ENCODE measurements at regions not wholly inside any gene's neighbourhood (a gene's known extent, or its start where the extent isn't known, plus 50 kb on each side); places are given as distances from the start of the nearest gene placed in this dataset.

DNA sequence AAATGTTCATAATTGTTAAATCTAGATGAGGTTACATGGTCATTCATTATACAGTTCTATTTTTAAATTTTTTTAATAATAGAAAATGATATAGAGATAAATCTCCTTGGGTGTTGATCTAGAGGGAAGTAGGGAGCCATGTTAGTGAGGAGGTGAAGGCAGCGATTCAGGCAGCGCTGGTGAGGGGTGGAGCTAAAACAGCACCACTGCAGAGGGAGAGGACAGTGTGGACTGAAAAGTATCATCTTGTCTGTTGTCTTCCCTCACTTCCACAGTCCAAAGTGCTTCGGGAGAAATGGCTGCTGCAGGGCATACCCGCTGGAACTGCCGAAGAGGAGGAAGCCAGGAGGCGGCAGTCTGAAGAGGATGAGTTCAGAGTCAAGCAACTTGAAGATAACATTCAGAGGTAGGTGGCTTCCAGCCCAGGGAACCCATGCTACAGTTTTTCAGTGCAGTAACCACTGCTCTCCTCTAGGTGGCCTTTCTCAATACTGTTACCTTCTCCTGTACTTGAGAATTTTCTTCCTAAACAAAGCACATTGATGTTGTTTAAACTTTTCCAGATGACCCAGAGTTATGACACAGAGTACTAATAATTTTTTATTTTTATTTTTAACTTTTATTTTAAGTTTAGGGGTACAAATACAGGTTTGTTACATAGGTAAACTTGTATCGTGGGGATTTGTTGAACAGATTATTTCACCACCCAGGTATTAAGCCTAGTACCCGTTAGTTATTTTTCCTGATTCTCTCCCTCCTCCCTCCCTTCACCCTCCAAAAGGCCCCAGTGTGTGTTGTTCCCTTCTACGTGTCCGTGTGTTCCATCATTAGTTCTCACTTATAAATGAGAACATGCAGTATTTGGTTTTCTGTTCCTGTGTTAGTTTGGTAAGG, 100.5 kb downstream of the PALM2AKAP2 start:
- no peak for FAIRE-seq
- DNase-seq (ENCODE audit: insufficient read length, low spot score), result peak; percentile 57

DNA sequence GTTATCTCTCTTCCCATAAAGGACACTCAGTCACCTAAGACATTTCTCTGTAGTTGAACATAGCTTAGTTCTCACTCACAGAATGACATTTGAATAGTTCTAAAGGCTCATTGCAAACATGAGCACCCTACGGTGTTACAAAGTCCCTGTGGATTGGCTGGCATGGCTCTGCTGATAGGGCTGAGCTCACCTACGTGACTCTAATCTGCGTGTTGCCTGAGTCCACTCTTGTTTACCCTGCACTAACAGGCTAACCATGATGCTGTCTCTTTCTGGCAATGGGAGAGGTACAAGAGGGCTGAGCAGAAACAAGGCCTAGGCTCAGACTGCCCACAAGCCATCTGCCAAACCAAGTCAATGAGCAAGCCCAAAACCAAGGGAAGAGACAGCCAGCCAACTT, 103.6 kb downstream of the PALM2AKAP2 start:
- FAIRE-seq, result no peak

DNA sequence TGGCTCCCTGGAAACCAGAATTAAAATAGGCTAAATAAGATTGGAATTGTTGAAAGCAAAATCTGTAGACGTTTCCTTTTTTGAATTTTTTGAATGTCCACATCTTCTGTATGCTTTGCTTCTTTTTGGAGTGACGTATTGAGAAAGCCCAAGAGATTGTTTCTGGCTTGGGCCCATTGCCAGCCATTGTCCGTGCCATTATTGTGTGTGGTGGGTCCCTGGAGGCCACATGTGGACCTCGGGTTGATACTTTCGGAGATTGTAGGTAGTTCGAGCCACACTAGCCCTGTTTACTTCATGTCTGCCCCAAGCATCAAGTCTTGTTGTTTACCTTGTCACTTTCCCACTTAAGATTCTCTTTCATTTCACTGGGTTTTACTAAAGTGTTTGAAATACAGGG, 106.0 kb downstream of the PALM2AKAP2 start:
- no peak for DNase-seq (ENCODE audit: insufficient read length, low spot score)
- no peak for FAIRE-seq

More for the DNA sequence above, 103.6 kb downstream of the PALM2AKAP2 start:
- DNase-seq (ENCODE audit: insufficient read length, low spot score), result no peak

DNA sequence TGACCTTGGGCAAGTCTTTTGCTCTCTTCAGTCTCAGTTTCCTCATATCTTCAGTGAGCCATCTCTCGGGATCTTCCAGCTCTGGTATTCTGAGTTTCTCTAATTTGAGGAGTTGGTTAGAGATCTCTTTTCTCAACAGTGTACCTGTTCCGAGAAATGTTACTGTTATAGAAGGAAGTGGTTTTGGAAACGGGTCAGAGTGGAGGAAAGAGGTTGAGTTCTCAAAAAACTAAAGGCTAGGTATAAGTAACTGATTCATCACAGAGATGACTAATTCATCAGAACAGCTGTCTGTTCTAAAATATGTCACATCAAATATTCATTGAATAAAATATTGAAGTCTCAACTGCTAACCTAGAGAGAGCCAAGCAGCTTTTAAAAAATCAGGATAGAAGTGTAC, 106.6 kb downstream of the PALM2AKAP2 start:
- FAIRE-seq (no peak), DNase-seq (ENCODE audit: insufficient read length, low spot score) (no peak)

DNA sequence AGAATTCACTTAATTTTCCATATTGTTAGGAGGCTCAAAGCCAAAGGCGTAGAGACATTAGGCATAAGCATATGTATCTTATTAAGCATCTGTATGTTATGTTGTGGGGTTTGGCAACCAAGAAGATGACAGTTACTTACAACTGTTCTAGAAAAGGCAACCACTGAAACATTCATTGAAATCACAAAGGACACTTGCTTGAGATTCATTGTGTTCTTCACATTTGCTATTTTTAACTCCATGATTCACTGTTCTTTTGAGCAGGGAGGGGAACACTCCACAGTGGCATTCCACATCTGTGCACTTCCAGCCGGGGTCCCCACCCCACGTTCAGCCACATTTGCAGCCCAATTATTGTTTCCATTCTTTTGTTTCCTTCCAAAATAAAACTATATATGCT, 107.1 kb downstream of the PALM2AKAP2 start:
- no peak for FAIRE-seq
- DNase-seq (ENCODE audit: insufficient read length, low spot score), result no peak

DNA sequence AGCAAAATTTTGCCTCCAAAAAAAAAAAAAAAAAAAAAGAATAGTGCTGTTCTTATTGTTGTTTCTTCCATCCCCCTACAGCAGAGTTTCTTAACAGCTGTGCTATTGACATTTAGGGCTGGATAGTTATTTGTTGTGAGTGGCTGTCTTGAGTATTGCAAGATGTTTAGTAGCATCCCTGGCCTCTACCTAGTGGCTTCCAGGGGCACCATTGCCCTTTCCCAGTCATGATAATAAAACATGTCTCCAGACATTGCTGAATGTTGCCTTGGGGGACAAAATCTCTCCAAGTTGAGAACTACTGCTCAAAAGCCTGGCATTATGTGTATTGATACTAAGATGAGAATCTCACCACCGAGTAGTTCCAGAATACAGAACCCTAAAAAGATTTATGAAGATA, 108.7 kb downstream of the PALM2AKAP2 start:
- DNase-seq (ENCODE audit: insufficient read length, low spot score) (no peak), FAIRE-seq (no peak)

DNA sequence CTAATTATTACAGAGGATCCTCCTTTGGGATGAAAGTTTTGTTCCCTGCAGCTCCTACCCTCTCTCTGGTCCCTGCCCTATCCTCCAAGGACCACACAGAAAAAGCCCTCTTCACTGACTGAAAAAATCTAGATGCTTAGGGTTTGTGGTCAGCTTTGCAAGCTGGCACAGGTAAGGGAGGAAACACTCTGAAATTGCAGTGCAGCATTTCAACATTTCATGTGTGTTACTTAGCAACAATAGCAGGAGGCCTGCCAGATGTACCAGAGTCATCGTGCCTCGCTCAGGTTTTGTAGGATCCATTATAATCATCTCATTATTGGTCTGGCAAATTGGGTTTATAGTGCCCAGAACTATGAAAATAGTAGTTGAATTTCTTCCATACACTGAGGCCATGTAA, 109.5 kb downstream of the PALM2AKAP2 start:
- FAIRE-seq (no peak), DNase-seq (ENCODE audit: insufficient read length, low spot score) (no peak)

DNA sequence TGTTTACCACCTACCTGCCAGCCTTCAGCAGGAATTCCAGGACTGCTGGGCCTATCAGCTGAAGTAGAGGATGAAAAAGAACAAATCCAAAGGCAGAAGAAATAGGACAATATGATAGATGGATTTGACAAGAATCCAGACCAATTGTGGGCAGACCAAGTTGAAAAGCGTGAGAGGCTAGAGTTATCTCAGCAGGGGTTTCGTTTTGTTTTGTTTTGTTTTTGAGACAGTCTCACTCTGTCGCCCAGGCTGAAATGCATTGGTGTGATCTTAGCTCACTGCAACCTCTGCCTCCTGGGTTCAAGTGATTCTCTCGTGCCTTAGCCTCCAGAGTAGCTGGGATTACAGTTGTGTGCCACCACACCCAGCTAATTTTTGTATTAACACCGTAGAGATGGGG, 113.2 kb downstream of the PALM2AKAP2 start:
- no peak for FAIRE-seq
- no peak for DNase-seq (ENCODE audit: insufficient read length, low spot score)

DNA sequence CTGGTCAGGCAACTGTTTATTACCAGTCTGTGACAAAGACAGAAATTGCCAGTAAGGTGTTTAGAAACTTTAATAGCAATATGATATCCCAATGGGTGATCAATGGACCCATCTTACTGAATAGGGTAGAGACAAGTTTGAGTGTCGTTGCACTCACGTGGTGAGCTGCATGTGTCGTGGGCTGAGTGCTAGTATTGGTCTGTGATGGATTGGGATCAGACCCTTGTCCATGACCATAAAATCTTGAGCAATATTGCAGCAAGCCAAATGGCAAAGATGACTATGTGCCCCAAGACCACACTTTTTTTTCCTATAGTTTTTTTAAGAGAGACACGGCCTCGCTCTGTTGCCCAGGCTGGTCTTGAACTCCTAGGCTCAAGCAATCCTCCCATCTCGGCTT, 114.5 kb downstream of the PALM2AKAP2 start:
- DNase-seq (ENCODE audit: insufficient read length, low spot score), result no peak

DNA sequence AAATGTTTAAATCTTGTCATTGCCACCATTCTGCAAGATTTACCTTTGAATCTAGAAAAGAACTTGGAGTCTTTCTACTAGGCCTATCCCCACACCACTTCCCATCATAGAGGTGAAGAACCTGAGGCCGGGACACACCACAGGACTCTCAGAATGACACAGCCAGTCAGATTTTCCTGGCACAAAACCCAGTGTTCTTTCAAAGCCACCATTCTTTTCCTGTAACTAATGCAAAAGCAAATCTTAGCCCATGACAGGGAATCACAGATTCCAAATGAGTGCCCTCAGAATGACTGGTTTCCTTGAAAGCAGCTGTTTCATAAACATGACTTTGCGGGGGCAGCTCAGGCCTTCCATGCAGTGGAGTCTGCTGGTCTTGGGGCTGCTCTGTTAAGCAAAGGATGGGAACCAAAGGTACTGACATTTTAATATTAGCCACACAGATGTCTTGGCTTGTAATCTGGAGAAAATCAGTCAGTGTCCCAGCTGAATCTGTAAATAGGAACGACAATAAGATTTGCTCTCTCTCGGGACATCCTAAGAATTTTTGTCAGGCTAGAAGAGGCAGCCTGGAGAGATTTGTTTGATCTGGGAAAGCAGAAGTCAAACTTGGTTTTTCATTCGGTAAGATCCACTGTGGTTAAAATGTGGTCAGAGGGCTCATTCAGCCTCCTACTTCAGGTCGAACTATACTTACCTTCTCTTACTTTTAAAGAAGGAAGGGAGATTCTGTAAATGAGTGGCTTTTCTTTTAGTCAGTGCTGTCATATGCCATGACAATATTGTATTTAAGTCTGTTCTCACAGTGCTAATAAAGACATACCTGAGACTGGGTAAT, 115.1 kb downstream of the PALM2AKAP2 start:
- no peak for FAIRE-seq
- DNase-seq (ENCODE audit: insufficient read length, low spot score), result no peak

More for the DNA sequence above, 114.5 kb downstream of the PALM2AKAP2 start:
- FAIRE-seq, result no peak

DNA sequence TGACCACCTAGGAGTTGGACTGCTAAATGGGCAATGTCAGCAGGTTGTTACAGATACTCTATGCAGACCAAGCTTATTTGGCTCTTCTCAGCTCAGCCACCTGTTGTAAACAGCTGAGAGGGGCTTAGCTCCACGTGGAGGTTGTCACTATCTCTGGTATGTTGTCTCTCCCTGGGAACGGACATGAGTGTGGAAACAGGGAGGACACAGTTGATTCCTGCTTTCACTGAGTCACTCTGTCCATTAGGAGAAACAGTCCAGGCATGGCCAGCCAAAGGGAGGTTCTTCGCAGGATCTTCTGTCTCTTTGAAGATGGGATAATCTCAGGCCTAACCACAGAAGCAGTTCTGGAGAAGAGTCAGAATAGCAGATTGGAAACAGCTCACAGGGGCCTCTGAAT, 121.2 kb downstream of the PALM2AKAP2 start:
- no peak for FAIRE-seq
- no peak for DNase-seq (ENCODE audit: insufficient read length, low spot score)

DNA sequence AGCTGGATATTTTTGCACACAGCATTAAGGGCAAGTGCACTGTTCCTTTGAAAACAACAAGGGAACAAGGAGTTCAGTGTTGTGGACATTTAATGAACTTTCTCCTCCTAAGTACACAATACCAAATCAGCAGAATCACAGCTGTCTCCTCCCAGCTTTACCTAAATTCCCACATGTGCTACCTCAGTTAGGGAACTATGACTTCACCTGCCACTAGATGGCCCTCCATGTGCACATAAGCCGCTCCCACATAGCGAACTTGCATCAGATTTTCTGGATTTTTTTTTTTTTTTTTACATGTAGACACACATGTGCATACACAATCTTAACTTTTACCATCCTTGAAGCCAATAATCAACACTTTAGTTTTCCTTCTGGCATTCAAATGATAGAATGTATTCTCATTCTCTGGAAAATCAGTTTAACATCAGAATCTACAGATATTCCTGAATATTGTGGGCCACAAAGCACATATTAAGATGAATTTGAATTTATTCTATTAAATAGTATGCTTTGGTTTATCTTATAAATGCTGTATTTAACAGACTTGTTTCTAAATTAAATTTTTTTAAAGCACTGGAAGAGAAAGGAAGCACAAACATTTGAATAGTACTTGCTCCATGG, 123.6 kb downstream of the PALM2AKAP2 start:
- DNase-seq (ENCODE audit: insufficient read length, low spot score), result peak; percentile 64
- FAIRE-seq, result no peak

DNA sequence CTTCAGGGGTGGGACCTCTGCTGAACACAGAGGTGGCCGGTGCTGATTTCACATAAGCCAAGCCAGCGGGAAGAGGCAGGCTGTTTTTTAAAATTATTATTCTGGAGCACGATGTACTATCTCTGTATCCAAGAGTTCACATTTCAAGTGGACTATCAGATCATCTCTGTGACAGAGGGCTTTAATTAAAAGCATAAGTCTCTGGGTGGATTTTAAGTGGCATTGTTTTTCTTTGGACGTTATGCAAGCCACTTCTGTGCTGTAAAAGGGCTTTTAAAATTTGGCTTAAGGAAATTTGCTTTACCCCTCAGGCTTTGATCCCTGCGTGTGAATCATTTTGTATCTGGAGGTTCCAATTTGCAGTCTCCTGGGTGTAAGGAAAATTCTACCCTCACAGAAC, 124.7 kb downstream of the PALM2AKAP2 start:
- no peak for FAIRE-seq
- DNase-seq (ENCODE audit: insufficient read length, low spot score), result no peak

DNA sequence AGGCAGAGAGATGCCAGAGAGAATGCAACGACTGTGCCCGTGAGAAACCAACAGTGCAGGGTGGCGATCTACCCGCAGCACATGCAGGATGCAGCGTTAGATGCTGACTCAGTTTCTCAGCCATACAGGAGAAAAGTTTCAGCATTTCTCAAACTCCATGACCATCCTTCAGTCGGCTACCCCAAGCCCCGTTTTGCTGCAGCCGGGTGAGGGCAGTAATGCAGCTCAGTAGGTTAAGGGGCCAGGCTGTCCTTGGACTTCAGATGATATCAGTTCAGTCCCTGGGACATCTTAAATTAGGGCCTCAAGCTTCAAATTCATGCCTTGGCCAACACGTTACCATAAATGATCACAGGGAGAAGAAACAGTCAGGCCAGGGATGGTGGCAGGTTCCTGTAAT, 125.5 kb downstream of the PALM2AKAP2 start:
- no peak for FAIRE-seq
- no peak for DNase-seq (ENCODE audit: insufficient read length, low spot score)

DNA sequence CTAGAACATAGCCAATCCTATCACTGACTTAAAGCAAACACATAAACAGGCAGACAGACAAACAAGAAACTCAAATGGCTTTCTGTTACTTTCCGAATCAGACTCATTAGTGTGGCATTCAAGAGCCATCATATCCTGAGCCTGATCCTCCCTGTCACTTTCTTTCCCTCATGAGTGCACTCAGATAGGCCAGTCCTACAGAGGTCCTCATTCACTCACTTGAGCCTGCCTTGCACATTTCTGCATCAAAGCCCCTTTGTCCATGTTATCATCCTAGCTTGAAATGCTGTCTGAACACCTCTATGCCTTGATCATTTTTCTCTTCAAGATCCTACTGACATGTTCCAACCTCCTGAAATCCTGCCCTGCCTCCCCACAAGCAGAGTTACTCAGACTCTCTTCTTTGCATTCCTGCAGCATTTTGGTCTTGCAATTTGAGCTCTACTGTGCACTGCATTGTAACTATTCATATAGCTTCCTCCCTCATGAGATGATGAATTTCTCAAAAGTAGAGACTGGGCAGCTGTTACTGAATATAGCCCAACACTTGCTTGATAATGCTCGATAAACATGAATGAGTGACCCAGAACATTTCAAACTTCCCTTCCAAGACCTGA, 126.9 kb downstream of the PALM2AKAP2 start:
- DNase-seq (ENCODE audit: insufficient read length, low spot score), result peak; percentile 17
- no peak for FAIRE-seq

DNA sequence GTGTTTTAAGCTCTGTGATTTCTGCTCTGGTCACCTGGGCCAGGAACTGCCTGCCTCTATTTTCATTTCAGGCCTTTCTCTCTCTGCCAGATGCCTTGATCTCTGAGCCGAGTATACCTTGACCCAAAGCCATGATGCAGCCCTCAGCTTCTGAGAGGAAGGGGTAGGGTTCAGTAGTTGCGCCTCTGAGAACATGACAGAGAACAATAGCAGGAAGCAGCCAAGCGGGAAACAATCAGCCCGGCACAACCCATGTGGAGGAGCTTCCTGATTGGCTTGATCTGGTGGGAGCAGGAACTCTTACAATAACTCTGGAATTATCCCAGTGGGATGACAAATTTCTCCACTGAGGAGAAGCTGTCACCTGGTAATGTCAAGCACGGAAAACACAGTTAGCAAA, 127.4 kb downstream of the PALM2AKAP2 start:
- DNase-seq (ENCODE audit: insufficient read length, low spot score) (no peak), FAIRE-seq (no peak)

DNA sequence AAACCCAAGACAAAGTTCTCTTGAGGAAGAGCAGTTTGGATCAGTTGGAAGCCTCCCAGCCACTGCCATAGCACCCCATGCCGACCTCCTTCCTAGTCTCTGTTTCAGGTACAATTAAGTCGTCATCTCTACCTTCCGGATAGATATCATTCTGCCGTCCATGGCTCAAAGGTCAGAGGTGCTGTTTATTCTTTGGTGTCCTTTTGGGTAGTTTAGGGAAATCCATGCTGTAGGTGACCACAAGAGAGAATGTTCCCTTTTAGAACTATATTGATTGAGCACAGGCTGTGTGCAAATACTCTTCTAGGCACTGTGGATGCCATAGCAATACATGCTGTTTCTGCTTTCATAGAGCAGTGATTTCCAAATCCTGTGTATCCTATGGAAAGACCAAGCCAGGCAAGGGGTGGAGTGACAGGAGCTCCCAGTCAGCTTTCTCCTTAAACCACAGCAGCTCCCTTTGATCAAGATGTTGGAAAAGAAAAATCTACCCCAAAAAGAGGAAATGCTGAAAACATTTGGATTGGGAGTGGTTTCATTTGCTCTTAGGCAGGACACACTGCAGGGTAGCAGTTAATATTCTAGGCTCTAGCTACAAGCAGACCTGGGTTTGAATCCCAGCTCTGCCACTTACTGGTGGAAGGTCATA, 127.9 kb downstream of the PALM2AKAP2 start:
- FAIRE-seq (no peak), DNase-seq (ENCODE audit: insufficient read length, low spot score) (no peak)

DNA sequence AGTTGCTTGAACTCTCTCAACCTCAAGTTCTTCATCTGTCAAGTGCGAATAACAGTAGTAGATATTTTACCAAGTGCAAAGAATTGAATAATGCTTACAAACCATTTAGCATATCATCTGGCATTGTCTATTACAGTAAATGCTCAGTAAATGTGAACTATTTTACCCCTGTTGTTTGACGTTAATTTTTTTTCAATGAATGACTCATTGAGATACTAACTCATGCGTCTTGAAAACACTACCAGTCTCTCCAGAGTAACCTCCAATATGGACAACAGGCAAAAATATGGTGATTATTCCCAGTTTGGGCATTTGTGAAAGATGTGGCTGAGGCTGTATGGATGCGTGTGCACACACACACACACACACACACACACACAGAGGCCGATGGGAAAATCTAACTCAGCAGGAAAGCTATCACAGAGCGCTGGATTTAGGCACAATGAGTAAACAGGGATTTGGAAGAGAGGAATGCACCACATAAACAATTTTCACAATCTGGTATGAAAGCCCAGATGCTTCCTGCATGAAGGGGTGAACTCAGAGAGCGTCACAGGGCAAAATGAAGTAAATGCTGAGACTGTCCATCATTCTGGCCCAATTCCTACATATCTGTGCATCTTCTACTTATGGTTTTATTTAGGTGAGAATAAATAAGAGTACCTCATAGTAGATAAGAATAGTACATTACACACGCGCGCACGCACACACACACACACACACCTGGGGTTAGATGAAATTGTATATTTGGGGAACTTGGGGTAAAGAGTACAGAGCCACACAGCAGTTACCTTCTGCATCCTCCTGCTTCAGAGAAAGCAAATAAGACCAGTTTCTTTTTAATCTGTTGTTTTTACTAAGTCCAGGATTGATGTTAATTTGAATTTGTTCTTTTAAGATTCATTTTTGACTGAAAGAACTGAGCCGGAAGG, 128.7 kb downstream of the PALM2AKAP2 start:
- no peak for DNase-seq (ENCODE audit: insufficient read length, low spot score)
- no peak for FAIRE-seq
